ENCODE measurements at regions not wholly inside any gene's neighbourhood (a gene's known extent, or its start where the extent isn't known, plus 50 kb on each side); places are given as distances from the start of the nearest gene placed in this dataset.

DNA sequence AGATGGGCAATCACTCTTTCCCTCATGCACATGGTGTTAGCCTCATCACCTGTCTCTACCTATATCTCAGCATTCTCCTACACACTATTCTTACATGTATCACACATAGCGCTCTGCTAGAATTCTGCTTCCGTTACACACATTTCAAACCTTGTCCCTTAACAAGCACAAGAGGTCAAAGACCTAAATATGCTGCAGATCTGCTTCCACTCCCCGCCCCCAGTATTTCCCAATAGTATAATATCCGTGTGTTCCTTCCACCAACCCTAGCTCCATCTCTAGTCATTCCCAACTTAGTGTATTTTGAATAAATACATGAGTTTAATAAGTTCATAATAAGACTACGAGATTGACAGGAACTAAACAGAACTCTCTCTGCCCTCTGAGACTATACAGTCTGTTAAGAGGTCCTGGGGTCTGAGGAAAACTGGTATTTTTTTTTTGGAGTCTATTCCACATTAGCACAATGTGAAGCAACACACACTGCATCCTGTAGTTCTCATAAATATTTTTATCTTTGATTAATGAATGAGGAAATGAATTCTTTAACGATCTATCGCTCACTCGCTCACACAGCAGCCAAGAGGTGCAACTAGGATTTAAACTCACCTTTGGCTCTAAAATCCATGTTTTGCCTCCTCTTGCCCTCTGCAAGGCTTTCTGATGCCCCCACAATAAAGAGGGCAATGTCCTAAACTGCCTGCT, 491.6 kb downstream of the QKI start:
- H2AFZ ChIP-seq (ENCODE audit: control insufficient read depth, low read length), result no peak overlapping the region
- no peaks in the 10 kb centered on the region for H3K79me2 ChIP-seq (ENCODE audit: control insufficient read depth, insufficient read depth, low read length)
- no peak overlapping the region for H3K9ac ChIP-seq (ENCODE audit: control insufficient read depth, extremely low read depth, insufficient read depth, low read length)
- no peak overlapping the region for H3K27ac ChIP-seq (ENCODE audit: control insufficient read depth, insufficient read depth, low read length)
- dilution Hi-C loops (cut with MboI; ENCODE audit: extremely low pct_ligation_motif_present, low sequenced_read_pairs), result no loop called here
- H3K9me3 ChIP-seq (ENCODE audit: control insufficient read depth, low read depth, low read length), result no peaks in the 10 kb centered on the region
- no peak overlapping the region for H3K4me2 ChIP-seq (ENCODE audit: control insufficient read depth, extremely low read depth, insufficient read depth, low read depth, low read length)
- no peaks in the 10 kb centered on the region for H3K36me3 ChIP-seq (ENCODE audit: control insufficient read depth in 2 of 2, extremely low read depth in 1 of 2, insufficient read depth in 2 of 2, low read length in 2 of 2)
- DNase-seq (ENCODE audit: low read depth, low spot score) (no peak), FAIRE-seq (no peak)
- no peaks in the 10 kb centered on the region for H3K9me1 ChIP-seq (ENCODE audit: control insufficient read depth, extremely low read depth, insufficient read depth, low read length)
- H3K4me1 ChIP-seq (ENCODE audit: control insufficient read depth, extremely low read depth, insufficient read depth, low read length), result no peaks in the 10 kb centered on the region
- no peaks in the 10 kb centered on the region for H4K20me1 ChIP-seq (ENCODE audit: control insufficient read depth, extremely low read depth, insufficient read depth, low read length)
- TF ChIP-seq, protein P1, sequence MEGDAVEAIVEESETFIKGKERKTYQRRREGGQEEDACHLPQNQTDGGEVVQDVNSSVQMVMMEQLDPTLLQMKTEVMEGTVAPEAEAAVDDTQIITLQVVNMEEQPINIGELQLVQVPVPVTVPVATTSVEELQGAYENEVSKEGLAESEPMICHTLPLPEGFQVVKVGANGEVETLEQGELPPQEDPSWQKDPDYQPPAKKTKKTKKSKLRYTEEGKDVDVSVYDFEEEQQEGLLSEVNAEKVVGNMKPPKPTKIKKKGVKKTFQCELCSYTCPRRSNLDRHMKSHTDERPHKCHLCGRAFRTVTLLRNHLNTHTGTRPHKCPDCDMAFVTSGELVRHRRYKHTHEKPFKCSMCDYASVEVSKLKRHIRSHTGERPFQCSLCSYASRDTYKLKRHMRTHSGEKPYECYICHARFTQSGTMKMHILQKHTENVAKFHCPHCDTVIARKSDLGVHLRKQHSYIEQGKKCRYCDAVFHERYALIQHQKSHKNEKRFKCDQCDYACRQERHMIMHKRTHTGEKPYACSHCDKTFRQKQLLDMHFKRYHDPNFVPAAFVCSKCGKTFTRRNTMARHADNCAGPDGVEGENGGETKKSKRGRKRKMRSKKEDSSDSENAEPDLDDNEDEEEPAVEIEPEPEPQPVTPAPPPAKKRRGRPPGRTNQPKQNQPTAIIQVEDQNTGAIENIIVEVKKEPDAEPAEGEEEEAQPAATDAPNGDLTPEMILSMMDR (optimal IDR thresholded peaks at IDR 0.05 in 1 of 3, IDR thresholded peaks at IDR 0.05 in 1 of 3, conservative IDR thresholded peaks at IDR 0.05 in 1 of 3; ENCODE audit: extremely low read depth in 1 of 3, insufficient read depth in 2 of 3, low read length in 3 of 3), result no peak
- TF ChIP-seq EZH2 (IDR thresholded peaks at IDR 0.05; ENCODE audit: low read length), result no peak
- no peak overlapping the region for H3K4me3 ChIP-seq (ENCODE audit: control insufficient read depth in 2 of 3, extremely low read depth in 1 of 3, insufficient read depth in 2 of 3, low read depth in 1 of 3, low read length in 3 of 3)
- no peaks in the 10 kb centered on the region for H3K27me3 ChIP-seq (ENCODE audit: control insufficient read depth, extremely low read depth, insufficient read depth, low read length)

DNA sequence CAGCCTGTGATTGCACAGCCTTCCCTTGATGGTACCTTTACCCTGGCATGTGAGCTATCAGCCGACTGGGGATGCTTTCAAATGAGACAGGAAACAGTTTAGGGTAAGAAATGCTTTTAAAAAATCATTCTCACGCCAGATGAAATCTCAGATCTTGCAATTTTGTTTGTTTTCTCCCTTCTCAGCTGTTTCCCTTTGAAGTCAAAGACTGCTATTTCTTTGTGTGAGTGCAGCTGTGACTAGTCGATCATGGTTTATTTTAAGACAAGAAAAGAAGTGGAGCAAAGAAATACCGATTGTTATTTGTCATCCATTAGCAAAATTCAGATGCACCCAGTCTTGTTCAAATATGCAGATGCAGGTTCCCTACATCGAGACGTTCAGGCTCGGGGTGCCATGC, 489.7 kb downstream of the QKI start:
- DNase-seq (ENCODE audit: low read depth, low spot score) (no peak), FAIRE-seq (no peak)
- Histone ChIP-seq H3K9me1 (ENCODE audit: control insufficient read depth, extremely low read depth, insufficient read depth, low read length) (no peaks in the 10 kb centered on the region), H3K4me3 (ENCODE audit: control insufficient read depth in 2 of 3, extremely low read depth in 1 of 3, insufficient read depth in 2 of 3, low read depth in 1 of 3, low read length in 3 of 3) (no peak overlapping the region), H3K9ac (ENCODE audit: control insufficient read depth, extremely low read depth, insufficient read depth, low read length) (no peak overlapping the region), H3K4me2 (ENCODE audit: control insufficient read depth, extremely low read depth, insufficient read depth, low read depth, low read length) (no peak overlapping the region), H3K79me2 (ENCODE audit: control insufficient read depth, insufficient read depth, low read length) (no peaks in the 10 kb centered on the region), H3K27me3 (ENCODE audit: control insufficient read depth, extremely low read depth, insufficient read depth, low read length) (no peaks in the 10 kb centered on the region), H4K20me1 (ENCODE audit: control insufficient read depth, extremely low read depth, insufficient read depth, low read length) (no peaks in the 10 kb centered on the region), H3K36me3 (ENCODE audit: control insufficient read depth in 2 of 2, extremely low read depth in 1 of 2, insufficient read depth in 2 of 2, low read length in 2 of 2) (no peaks in the 10 kb centered on the region), H3K27ac (ENCODE audit: control insufficient read depth, insufficient read depth, low read length) (no peak overlapping the region), H3K4me1 (ENCODE audit: control insufficient read depth, extremely low read depth, insufficient read depth, low read length) (no peaks in the 10 kb centered on the region), H3K9me3 (ENCODE audit: control insufficient read depth, low read depth, low read length) (no peaks in the 10 kb centered on the region), H2AFZ (ENCODE audit: control insufficient read depth, low read length) (no peak overlapping the region)
- dilution Hi-C loops (cut with MboI; ENCODE audit: extremely low pct_ligation_motif_present, low sequenced_read_pairs), result no loop called here
- TF ChIP-seq EZH2 (IDR thresholded peaks at IDR 0.05; ENCODE audit: low read length), result no peak
- TF ChIP-seq, protein P1 (optimal IDR thresholded peaks at IDR 0.05 in 1 of 3, IDR thresholded peaks at IDR 0.05 in 1 of 3, conservative IDR thresholded peaks at IDR 0.05 in 1 of 3; ENCODE audit: extremely low read depth in 1 of 3, insufficient read depth in 2 of 3, low read length in 3 of 3), result no peak

Measured in keratinocyte (primary cell).